Osteocyte (in vitro differentiated cells): ENCODE measurements at regions not wholly inside any gene's neighbourhood (a gene's known extent, or its start where the extent isn't known, plus 50 kb on each side); places are given as distances from the start of the nearest gene placed in this dataset.

Experiments used
- DNase-seq: peaks from one replicate; pipeline ENCODE4 v3.0.0; 2021; ENCODE audit warnings: mixed read lengths; ENCODE audit not compliant: unreplicated experiment; ENCODE audit errors: extremely low spot score
- H3K27ac Mint-ChIP-seq: one replicate; pipeline ENCODE4 v1.8.0; 2021; ENCODE audit warnings: mild to moderate bottlenecking, mixed read lengths; ENCODE audit not compliant: unreplicated experiment
- H3K27me3 Mint-ChIP-seq: one replicate; pipeline ENCODE4 v1.8.0; 2021; ENCODE audit warnings: mixed read lengths; ENCODE audit not compliant: unreplicated experiment
- H3K36me3 Mint-ChIP-seq: one replicate; pipeline ENCODE4 v1.8.0; 2021; ENCODE audit warnings: mixed read lengths; ENCODE audit not compliant: unreplicated experiment
- H3K4me1 Mint-ChIP-seq: one replicate; pipeline ENCODE4 v1.8.0; 2021; ENCODE audit warnings: mixed read lengths; ENCODE audit not compliant: unreplicated experiment
- H3K4me3 Mint-ChIP-seq: one replicate; pipeline ENCODE4 v1.8.0; 2021; ENCODE audit warnings: mild to moderate bottlenecking, moderate library complexity, mixed read lengths; ENCODE audit not compliant: unreplicated experiment
- H3K9me3 Mint-ChIP-seq: one replicate; pipeline ENCODE4 v1.8.0; 2021; ENCODE audit warnings: mixed read lengths; ENCODE audit not compliant: unreplicated experiment
- CTCF ChIP-seq: fragments of 200-600 bp; sonication (generic); IDR thresholded peaks from 2 replicates; pipeline ENCODE4 v1.5.0; 2021; ENCODE audit warnings: antibody characterized with exemption, mild to moderate bottlenecking, moderate library complexity

DNA sequence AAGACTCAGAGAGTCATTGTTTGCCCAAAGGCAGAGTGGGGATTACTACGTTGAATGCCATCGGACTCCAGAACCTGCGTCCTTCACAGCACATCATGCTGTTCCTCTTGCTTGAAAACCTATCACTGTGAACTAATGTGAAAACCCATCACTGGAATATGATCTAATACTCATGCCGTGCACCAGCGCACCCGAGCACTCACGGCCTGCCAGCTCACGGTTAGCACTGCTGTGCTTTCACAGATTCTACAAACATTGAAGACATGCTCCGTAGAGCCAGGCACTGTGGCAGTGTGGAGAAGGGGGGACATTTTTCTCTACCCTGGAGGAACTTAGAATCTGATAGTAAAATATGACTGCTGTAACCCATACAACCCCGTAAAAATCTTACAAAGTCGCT, 350.4 kb downstream of the C16orf95 start:
- no peak for DNase-seq
- H3K27me3 Mint-ChIP-seq = no peaks in the 10 kb centered on the region
- H3K4me3 Mint-ChIP-seq = no peak overlapping the region
- no peaks in the 10 kb centered on the region for H3K9me3 Mint-ChIP-seq
- no peaks in the 10 kb centered on the region for H3K36me3 Mint-ChIP-seq
- TF ChIP-seq CTCF = no peak
- peaks cover 4% of the 10 kb centered on the region for H3K4me1 Mint-ChIP-seq
- no peak overlapping the region for H3K27ac Mint-ChIP-seq

- peaks cover 4% of the 10 kb centered on the region for H3K4me1 Mint-ChIP-seq
- TF ChIP-seq CTCF = no peak
Measured at GRCh38 chr16:86968866-86969265, 348.3 kb downstream of the C16orf95 start.

DNA sequence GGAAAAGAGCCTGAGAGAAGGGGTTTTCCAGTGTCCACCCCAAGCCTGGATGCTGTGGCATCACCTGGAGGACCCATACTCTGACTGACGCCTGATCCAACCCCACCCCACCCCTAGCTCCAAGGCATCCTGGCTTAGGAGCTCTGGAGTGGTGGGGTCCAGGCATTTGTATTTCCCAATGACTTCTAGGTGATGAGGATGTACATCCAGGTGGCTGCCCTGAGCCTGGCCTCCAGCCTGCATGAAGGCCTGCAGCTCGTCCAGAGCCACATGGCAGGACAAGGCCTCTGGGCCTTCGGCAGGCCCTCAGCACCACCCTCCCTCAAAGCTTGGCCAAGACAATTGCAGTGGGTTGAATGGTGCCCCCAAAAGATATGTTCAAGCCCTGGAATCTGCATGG, 347.5 kb downstream of the C16orf95 start:
- no peak overlapping the region for H3K27ac Mint-ChIP-seq
- peaks cover 4% of the 10 kb centered on the region for H3K4me1 Mint-ChIP-seq
- no peaks in the 10 kb centered on the region for H3K9me3 Mint-ChIP-seq
- no peaks in the 10 kb centered on the region for H3K27me3 Mint-ChIP-seq
- no peak overlapping the region for H3K4me3 Mint-ChIP-seq
- TF ChIP-seq CTCF = no peak
- no peak for DNase-seq
- no peaks in the 10 kb centered on the region for H3K36me3 Mint-ChIP-seq

More at GRCh38 chr16:86968866-86969265, 348.3 kb downstream of the C16orf95 start:
- no peaks in the 10 kb centered on the region for H3K9me3 Mint-ChIP-seq
- H3K36me3 Mint-ChIP-seq = no peaks in the 10 kb centered on the region
- no peaks in the 10 kb centered on the region for H3K27me3 Mint-ChIP-seq
- no peak for DNase-seq
- H3K4me3 Mint-ChIP-seq = no peak overlapping the region
- no peak overlapping the region for H3K27ac Mint-ChIP-seq

- Mint-ChIP-seq H3K9me3 (no peaks in the 10 kb centered on the region), H3K27ac (no peak overlapping the region), H3K36me3 (no peaks in the 10 kb centered on the region), H3K4me3 (no peak overlapping the region), H3K27me3 (no peaks in the 10 kb centered on the region), H3K4me1 (peaks cover 6% of the 10 kb centered on the region)
- no peak for TF ChIP-seq CTCF
- DNase-seq = no peak
Measured at GRCh38 chr16:86970279-86970678, 346.9 kb downstream of the C16orf95 start.

GRCh38 chr16:86970726-86971125, 346.5 kb downstream of the C16orf95 start:
- H3K9me3 Mint-ChIP-seq = no peaks in the 10 kb centered on the region
- H3K4me3 Mint-ChIP-seq = no peak overlapping the region
- no peak for TF ChIP-seq CTCF
- peaks cover 11% of the 10 kb centered on the region for H3K4me1 Mint-ChIP-seq
- H3K27ac Mint-ChIP-seq = no peak overlapping the region
- no peak for DNase-seq
- no peaks in the 10 kb centered on the region for H3K36me3 Mint-ChIP-seq
- H3K27me3 Mint-ChIP-seq = no peaks in the 10 kb centered on the region
